Endothelial cell of umbilical vein (primary cell): ENCODE measurements at regions not wholly inside any gene's neighbourhood (a gene's known extent, or its start where the extent isn't known, plus 50 kb on each side); places are given as distances from the start of the nearest gene placed in this dataset.

Source experiments
- CTCF ChIP-seq, 2 donors: IDR thresholded peaks; 1 replicate in 1 of 2; 2 replicates in 1 of 2; pipeline ENCODE4 v1.5.1; 2011; ENCODE audit warnings: low read length in 2 of 2, mild to moderate bottlenecking in 2 of 2, moderate library complexity in 2 of 2, control low read depth in 1 of 2, inconsistent platforms in 1 of 2, low read depth in 1 of 2; ENCODE audit not compliant: insufficient read depth in 1 of 2; ENCODE audit errors: extremely low read depth in 1 of 2
- POLR2A ChIP-seq: IDR thresholded peaks from 2 replicates; pipeline ENCODE4 v1.6.1; 2012; ENCODE audit warnings: low read depth, mild to moderate bottlenecking, control low read depth, low read length

- TF ChIP-seq CTCF (IDR thresholded peaks at IDR 0.05; ENCODE audit: extremely low read depth in 1 of 2, insufficient read depth in 1 of 2, low read depth in 1 of 2, low read length in 2 of 2) (no peak), POLR2A (no peak)
These were observed 250.8 kb upstream of the B3GAT1 start for GRCh38 chr11:134662629-134663360.
